ENCODE measurements at regions not wholly inside any gene's neighbourhood (a gene's known extent, or its start where the extent isn't known, plus 50 kb on each side); places are given as distances from the start of the nearest gene placed in this dataset.

- Histone ChIP-seq H3K27me3 (no peaks in the 10 kb centered on the region), H3K36me3 (no peaks in the 10 kb centered on the region), H3K27ac (no peak overlapping the region), H3K4me1 (no peaks in the 10 kb centered on the region), H3K9me3 (no peaks in the 10 kb centered on the region), H3K4me3 (no peak overlapping the region)
- intact Hi-C loops (cut with DNase I), result no loop called here
- ATAC-seq, result no peak
- DNase-seq, result no peak
- no peak for TF ChIP-seq CTCF (IDR thresholded peaks at IDR 0.05)
Measured at GRCh38 chr16:64846966-64847365, 274.9 kb downstream of the CDH11 start.

- ATAC-seq (no peak), DNase-seq (no peak)
- Histone ChIP-seq H3K4me3 (no peak overlapping the region), H3K27me3 (no peaks in the 10 kb centered on the region), H3K36me3 (no peaks in the 10 kb centered on the region), H3K27ac (no peak overlapping the region), H3K9me3 (no peaks in the 10 kb centered on the region), H3K4me1 (no peaks in the 10 kb centered on the region)
- TF ChIP-seq CTCF (IDR thresholded peaks at IDR 0.05), result no peak
- intact Hi-C loops (cut with DNase I), result no loop called here
Measured at GRCh38 chr16:64845071-64845470, 276.8 kb downstream of the CDH11 start.

GRCh38 chr16:64841482-64841881 is 280.4 kb downstream of the CDH11 start:
- intact Hi-C loops (cut with DNase I), result no loop called here
- Histone ChIP-seq H3K4me1 (no peaks in the 10 kb centered on the region), H3K4me3 (no peak overlapping the region), H3K36me3 (no peaks in the 10 kb centered on the region), H3K27me3 (no peaks in the 10 kb centered on the region), H3K9me3 (no peaks in the 10 kb centered on the region), H3K27ac (no peak overlapping the region)
- DNase-seq, result no peak
- no peak for TF ChIP-seq CTCF (IDR thresholded peaks at IDR 0.05)
- no peak for ATAC-seq

- ATAC-seq (peak; percentile 24), DNase-seq (no peak)
- H3K4me1 ChIP-seq, result no peaks in the 10 kb centered on the region
- H3K27me3 ChIP-seq, result no peaks in the 10 kb centered on the region
- intact Hi-C loops (cut with DNase I), result no loop called here
- H3K36me3 ChIP-seq, result no peaks in the 10 kb centered on the region
- no peak overlapping the region for H3K27ac ChIP-seq
- H3K4me3 ChIP-seq, result no peak overlapping the region
- TF ChIP-seq CTCF (IDR thresholded peaks at IDR 0.05), result no peak
- no peaks in the 10 kb centered on the region for H3K9me3 ChIP-seq
Measured at GRCh38 chr16:64841071-64841470, 280.8 kb downstream of the CDH11 start.

GRCh38 chr16:64830653-64831052 is 291.2 kb downstream of the CDH11 start:
- Histone ChIP-seq H3K27ac (no peak overlapping the region), H3K4me3 (no peak overlapping the region), H3K27me3 (no peaks in the 10 kb centered on the region), H3K9me3 (no peaks in the 10 kb centered on the region), H3K36me3 (no peaks in the 10 kb centered on the region), H3K4me1 (no peaks in the 10 kb centered on the region)
- ATAC-seq (no peak), DNase-seq (no peak)
- TF ChIP-seq CTCF (IDR thresholded peaks at IDR 0.05), result no peak
- intact Hi-C loops (cut with DNase I), result no loop called here

- intact Hi-C loops (cut with DNase I), result no loop called here
- ATAC-seq, result no peak
- DNase-seq, result no peak
- Histone ChIP-seq H3K4me1 (no peaks in the 10 kb centered on the region), H3K36me3 (no peaks in the 10 kb centered on the region), H3K27me3 (no peaks in the 10 kb centered on the region), H3K4me3 (no peak overlapping the region), H3K9me3 (no peaks in the 10 kb centered on the region), H3K27ac (no peak overlapping the region)
- TF ChIP-seq CTCF (IDR thresholded peaks at IDR 0.05), result no peak
Measured at GRCh38 chr16:64829678-64830077, 292.2 kb downstream of the CDH11 start.

Measured in upper lobe of right lung (tissue), 1 donor.